ENCODE measurements at regions not wholly inside any gene's neighbourhood (a gene's known extent, or its start where the extent isn't known, plus 50 kb on each side); places are given as distances from the start of the nearest gene placed in this dataset.

- DNase-seq, result no peak
These were observed 89.0 kb downstream of the INSIG2 start for GRCh38 chr2:118177318-118177717.

- DNase-seq, result no peak
These were observed 88.3 kb downstream of the INSIG2 start for GRCh38 chr2:118176601-118177000.

GRCh38 chr2:118171546-118171945 is 83.3 kb downstream of the INSIG2 start:
- DNase-seq, result no peak

GRCh38 chr2:118169359-118170005 is 81.2 kb downstream of the INSIG2 start:
- DNase-seq, result no peak

GRCh38 chr2:118168615-118169014 is 80.3 kb downstream of the INSIG2 start:
- DNase-seq, result no peak

GRCh38 chr2:118167026-118167425 is 78.8 kb downstream of the INSIG2 start:
- DNase-seq, result no peak

- DNase-seq, result no peak
These were observed 78.0 kb downstream of the INSIG2 start for GRCh38 chr2:118166242-118166641.

GRCh38 chr2:118165595-118165994 is 77.3 kb downstream of the INSIG2 start:
- no peak for DNase-seq

All from C1 segment of cervical spinal cord (tissue), 14 donors.